Smooth muscle cell (in vitro differentiated cells): ENCODE measurements at regions not wholly inside any gene's neighbourhood (a gene's known extent, or its start where the extent isn't known, plus 50 kb on each side); places are given as distances from the start of the nearest gene placed in this dataset.
"Not testable (repeated sequence)": the region's sequence is repeated elsewhere in the genome, so short reads cannot be mapped to it uniquely, and the experiment has no call there.

ENCODE experiments used
- DNase-seq: peaks from one replicate; lab custom pipeline; 2025; ENCODE audit not compliant: unreplicated experiment; lab: John Stamatoyannopoulos, UW
- H2AFZ ChIP-seq: fragments of 200-600 bp; sonication (generic); 2 replicates; pipeline ENCODE4 v1.6.0; 2016; ENCODE audit warnings: antibody characterized with exemption, low read depth, mild to moderate bottlenecking
- H3F3A ChIP-seq: fragments of 200-600 bp; sonication (generic); 2 replicates; pipeline ENCODE4 v1.6.0; 2017; ENCODE audit warnings: antibody characterized with exemption, low read depth
- H3K27ac ChIP-seq: fragments of 200-600 bp; sonication (generic); 2 replicates; pipeline ENCODE4 v1.5.1; 2016; ENCODE audit warnings: low read depth, mild to moderate bottlenecking
- H3K27me3 ChIP-seq: fragments of 200-600 bp; sonication (generic); 2 replicates; pipeline ENCODE4 v1.6.1; 2016; ENCODE audit warnings: low read depth, mild to moderate bottlenecking
- H3K36me3 ChIP-seq: fragments of 200-600 bp; sonication (generic); 2 replicates; pipeline ENCODE4 v1.5.1; 2016; ENCODE audit warnings: low read depth
- H3K4me1 ChIP-seq: fragments of 200-600 bp; sonication (generic); 2 replicates; pipeline ENCODE4 v1.5.1; 2016; ENCODE audit warnings: low read depth
- H3K4me2 ChIP-seq: fragments of 200-600 bp; sonication (generic); 2 replicates; pipeline ENCODE4 v1.6.0; 2016; ENCODE audit warnings: mild to moderate bottlenecking
- H3K4me3 ChIP-seq: fragments of 200-600 bp; sonication (generic); 2 replicates; pipeline ENCODE4 v1.5.1; 2016; ENCODE audit warnings: mild to moderate bottlenecking
- H3K79me2 ChIP-seq: fragments of 200-600 bp; sonication (generic); 2 replicates; pipeline ENCODE4 v1.6.0; 2016; ENCODE audit warnings: low read depth, mild to moderate bottlenecking
- H3K9ac ChIP-seq: fragments of 200-600 bp; sonication (generic); 2 replicates; pipeline ENCODE4 v1.6.0; 2016; ENCODE audit warnings: low read depth
- H3K9me3 ChIP-seq: fragments of 200-600 bp; sonication (generic); replicated peaks from 2 replicates; pipeline ENCODE4 v1.5.1; 2016; ENCODE audit warnings: low read depth
- H4K20me1 ChIP-seq: fragments of 200-600 bp; sonication (generic); 2 replicates; pipeline ENCODE4 v1.6.0; 2016; ENCODE audit warnings: low read depth
- WGBS: methylation state at CpG from one replicate; pipeline ENCODE4 v1.1.7; 2016; ENCODE audit warnings: low lambda C conversion rate; 5-methylcytosine and 5-hydroxymethylcytosine counted together
- TF ChIP-seq, protein P1 (sequence below): fragments of 200-600 bp; sonication (generic); IDR thresholded peaks from 2 replicates; pipeline ENCODE4 v1.5.1; 2017; ENCODE audit warnings: borderline replicate concordance, mild to moderate bottlenecking, antibody characterized with exemption; ENCODE audit not compliant: insufficient read depth, poor library complexity, severe bottlenecking

DNA sequence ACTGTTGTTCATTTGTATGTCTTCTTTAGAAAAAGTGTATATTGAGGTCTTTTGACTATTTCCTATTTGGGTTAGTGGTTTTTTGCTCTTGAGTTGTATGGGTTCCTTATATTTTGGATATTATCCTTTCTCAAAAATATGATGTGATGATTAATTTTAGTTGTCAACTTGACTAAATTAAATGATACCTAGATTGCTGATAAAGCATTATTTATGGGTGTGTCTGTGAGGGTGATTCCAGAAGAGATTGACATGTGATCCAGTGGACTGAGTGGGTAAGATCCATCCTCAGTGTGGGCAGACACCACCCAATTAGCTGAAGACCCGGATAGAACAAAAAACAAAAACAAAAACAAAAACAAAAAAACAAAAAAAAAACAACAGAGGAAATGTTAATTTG is 115.1 kb upstream of the KIF2A start:
- H3K79me2 ChIP-seq = no peaks in the 10 kb centered on the region
- no peaks in the 10 kb centered on the region for H3F3A ChIP-seq
- no peak overlapping the region for H2AFZ ChIP-seq
- H3K4me2 ChIP-seq = no peak overlapping the region
- H3K9ac ChIP-seq = no peak overlapping the region
- no peaks in the 10 kb centered on the region for H3K36me3 ChIP-seq
- TF ChIP-seq, protein P1, sequence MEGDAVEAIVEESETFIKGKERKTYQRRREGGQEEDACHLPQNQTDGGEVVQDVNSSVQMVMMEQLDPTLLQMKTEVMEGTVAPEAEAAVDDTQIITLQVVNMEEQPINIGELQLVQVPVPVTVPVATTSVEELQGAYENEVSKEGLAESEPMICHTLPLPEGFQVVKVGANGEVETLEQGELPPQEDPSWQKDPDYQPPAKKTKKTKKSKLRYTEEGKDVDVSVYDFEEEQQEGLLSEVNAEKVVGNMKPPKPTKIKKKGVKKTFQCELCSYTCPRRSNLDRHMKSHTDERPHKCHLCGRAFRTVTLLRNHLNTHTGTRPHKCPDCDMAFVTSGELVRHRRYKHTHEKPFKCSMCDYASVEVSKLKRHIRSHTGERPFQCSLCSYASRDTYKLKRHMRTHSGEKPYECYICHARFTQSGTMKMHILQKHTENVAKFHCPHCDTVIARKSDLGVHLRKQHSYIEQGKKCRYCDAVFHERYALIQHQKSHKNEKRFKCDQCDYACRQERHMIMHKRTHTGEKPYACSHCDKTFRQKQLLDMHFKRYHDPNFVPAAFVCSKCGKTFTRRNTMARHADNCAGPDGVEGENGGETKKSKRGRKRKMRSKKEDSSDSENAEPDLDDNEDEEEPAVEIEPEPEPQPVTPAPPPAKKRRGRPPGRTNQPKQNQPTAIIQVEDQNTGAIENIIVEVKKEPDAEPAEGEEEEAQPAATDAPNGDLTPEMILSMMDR = no peak
- no peak overlapping the region for H3K4me3 ChIP-seq
- WGBS = 67% methylated on average over 1 of the region's 1 CpG
- no peaks in the 10 kb centered on the region for H3K27me3 ChIP-seq
- no peaks in the 10 kb centered on the region for H3K9me3 ChIP-seq
- H3K27ac ChIP-seq = no peak overlapping the region
- no peak for DNase-seq
- H4K20me1 ChIP-seq = no peaks in the 10 kb centered on the region
- no peaks in the 10 kb centered on the region for H3K4me1 ChIP-seq

DNA sequence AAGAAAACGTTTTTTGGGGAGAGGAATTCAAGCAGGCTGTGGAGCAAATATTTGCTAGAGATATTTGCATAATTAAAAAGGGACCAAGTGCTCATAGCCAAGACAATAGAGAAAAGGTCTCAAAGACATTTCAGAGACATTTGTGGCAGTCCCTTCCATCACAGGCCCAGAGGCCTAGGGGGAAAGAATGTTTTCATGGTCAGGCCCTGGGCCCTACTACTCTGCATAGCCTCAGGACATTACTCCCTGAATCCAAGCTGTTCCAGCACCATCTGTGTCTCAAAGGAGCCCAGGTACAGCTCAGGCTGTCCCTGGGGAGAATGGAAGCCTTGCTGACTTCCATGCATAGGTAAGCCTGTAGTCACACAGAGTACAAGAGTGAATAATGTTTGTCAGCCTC is 113.0 kb upstream of the KIF2A start:
- H3K79me2 ChIP-seq = no peaks in the 10 kb centered on the region

DNA sequence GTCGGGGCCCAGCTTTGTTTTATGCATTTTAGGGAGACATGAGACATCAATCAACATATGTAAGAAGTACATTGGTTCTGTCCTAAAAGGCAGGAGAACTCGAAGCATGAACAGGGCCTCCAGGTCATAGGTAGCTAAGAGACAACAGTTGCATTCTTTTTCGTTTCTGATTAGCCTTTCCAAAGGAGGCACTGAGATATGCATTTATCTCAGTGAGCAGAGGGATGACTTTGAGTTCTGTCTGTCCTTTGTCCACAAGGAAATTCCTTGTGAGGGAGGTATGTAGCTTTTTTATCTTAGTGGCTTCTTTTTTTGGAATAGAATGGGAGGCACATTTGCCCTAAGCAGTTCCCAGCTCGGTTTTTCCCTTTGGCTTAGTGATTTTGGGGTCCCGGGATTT is 109.5 kb upstream of the KIF2A start:
- WGBS = 85% methylated on average over 5 of the region's 5 CpGs
- H2AFZ ChIP-seq, H3K4me1 ChIP-seq, H3K9me3 ChIP-seq, H3K36me3 ChIP-seq, DNase-seq, H3K4me2 ChIP-seq, H3K9ac ChIP-seq, H3K27ac ChIP-seq, H4K20me1 ChIP-seq, H3K4me3 ChIP-seq, H3F3A ChIP-seq, H3K79me2 ChIP-seq: not testable (repeated sequence)
- peaks cover 16% of the 10 kb centered on the region for H3K27me3 ChIP-seq

More for the DNA sequence above, 113.0 kb upstream of the KIF2A start:
- Histone ChIP-seq H3K4me3 (no peak overlapping the region), H3K9me3 (no peaks in the 10 kb centered on the region), H3K4me1 (no peaks in the 10 kb centered on the region), H3K36me3 (no peaks in the 10 kb centered on the region), H2AFZ (no peak overlapping the region), H3K27me3 (peaks cover 2% of the 10 kb centered on the region), H3F3A (no peaks in the 10 kb centered on the region), H3K9ac (no peak overlapping the region), H3K27ac (no peak overlapping the region), H3K4me2 (no peak overlapping the region), H4K20me1 (no peaks in the 10 kb centered on the region)
- TF ChIP-seq, protein P1 = no peak
- 60% methylated on average over 1 of the region's 1 CpG for WGBS
- no peak for DNase-seq

DNA sequence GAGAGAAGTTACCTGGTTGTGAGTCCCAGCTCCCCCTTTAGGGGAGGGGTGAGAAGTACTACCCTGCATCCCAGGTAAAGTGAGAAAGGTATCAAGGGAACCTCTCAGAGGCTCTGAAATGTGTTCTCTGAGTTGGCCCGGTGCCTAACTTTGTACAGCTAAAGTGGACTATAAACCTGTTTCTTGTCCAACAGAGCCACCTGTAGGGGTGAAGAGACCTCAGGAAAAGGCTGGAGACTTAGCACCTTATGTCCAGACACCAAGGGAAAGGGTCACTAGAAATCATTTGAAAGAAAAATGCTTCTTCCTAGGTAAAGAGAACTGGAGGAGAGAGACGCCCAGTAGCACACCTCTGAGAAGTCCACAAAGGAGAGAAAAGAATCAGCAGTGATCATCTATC is 108.3 kb upstream of the KIF2A start:
- TF ChIP-seq, protein P1 = no peak
- 88% methylated on average over 2 of the region's 2 CpGs for WGBS
- H3K4me3 ChIP-seq = no peak overlapping the region
- DNase-seq = no peak
- no peak overlapping the region for H3K9ac ChIP-seq
- H3K4me2 ChIP-seq = no peak overlapping the region
- no peak overlapping the region for H3K27ac ChIP-seq
- peaks cover 16% of the 10 kb centered on the region for H3K27me3 ChIP-seq
- H4K20me1 ChIP-seq = no peaks in the 10 kb centered on the region
- H3K4me1 ChIP-seq = no peaks in the 10 kb centered on the region
- no peak overlapping the region for H2AFZ ChIP-seq
- no peaks in the 10 kb centered on the region for H3F3A ChIP-seq
- H3K9me3 ChIP-seq = no peaks in the 10 kb centered on the region
- no peaks in the 10 kb centered on the region for H3K79me2 ChIP-seq
- no peaks in the 10 kb centered on the region for H3K36me3 ChIP-seq
